T47D (cell line): ENCODE measurements at regions not wholly inside any gene's neighbourhood (a gene's known extent, or its start where the extent isn't known, plus 50 kb on each side); places are given as distances from the start of the nearest gene placed in this dataset.

ENCODE experiments used
- DNase-seq, 2 experiments: peaks; one replicate each; pipeline versions ENCODE4 v3.0.0 to v3.0.0-alpha.2; 2011 to 2012; ENCODE audit warnings: low read depth in 1 of 2, low spot score in 1 of 2
- JUND ChIP-seq: IDR thresholded peaks from 2 replicates; pipeline ENCODE4 v1.6.1; 2012; ENCODE audit warnings: low read depth
- in situ Hi-C: cut with HindIII; loops from 2 replicates; pipeline ENCODE4 v1.10.0; 2016; ENCODE audit warnings: low sequenced_read_pairs, low pct_unique_long_range_greater_than_20kb

GRCh38 chr4:33422656-33423055 is 2702.5 kb downstream of the PCDH7 start:
- DNase-seq: peak in 1 of 2 experiments; percentile 6
- in situ Hi-C loops: no loop called here
- TF ChIP-seq JUND: no peak

DNA sequence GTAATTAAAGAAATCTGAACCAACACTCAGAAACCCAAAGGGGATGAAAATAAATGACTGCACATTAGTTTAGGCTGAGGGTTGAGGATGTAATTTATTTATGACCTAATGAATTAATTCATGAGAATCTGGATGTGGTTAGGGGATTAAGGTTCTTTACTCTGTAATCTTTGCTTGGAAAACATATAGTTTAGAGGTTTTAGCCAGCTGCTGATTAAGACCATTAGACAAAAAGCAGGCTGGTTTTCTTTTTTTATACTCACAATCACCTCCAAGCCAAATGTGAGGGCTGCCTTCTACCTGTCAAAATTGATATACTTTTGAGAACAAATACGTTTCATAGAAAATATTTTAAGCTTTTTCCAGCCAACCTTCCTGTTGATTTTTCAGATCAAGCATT is 2705.8 kb downstream of the PCDH7 start:
- in situ Hi-C loops: no loop called here
- TF ChIP-seq JUND: no peak
- DNase-seq: no peak

- no peak for DNase-seq
- TF ChIP-seq JUND: no peak
- in situ Hi-C loops: no loop called here
Observed at GRCh38 chr4:33427676-33428075, 2707.5 kb downstream of the PCDH7 start.

- no peak for DNase-seq
- TF ChIP-seq JUND: no peak
- in situ Hi-C loops: no loop called here
Observed at GRCh38 chr4:33429971-33430370, 2709.8 kb downstream of the PCDH7 start.

GRCh38 chr4:33437406-33437805 is 2717.2 kb downstream of the PCDH7 start:
- no peak for TF ChIP-seq JUND
- no peak for DNase-seq
- in situ Hi-C loops: no loop called here

DNA sequence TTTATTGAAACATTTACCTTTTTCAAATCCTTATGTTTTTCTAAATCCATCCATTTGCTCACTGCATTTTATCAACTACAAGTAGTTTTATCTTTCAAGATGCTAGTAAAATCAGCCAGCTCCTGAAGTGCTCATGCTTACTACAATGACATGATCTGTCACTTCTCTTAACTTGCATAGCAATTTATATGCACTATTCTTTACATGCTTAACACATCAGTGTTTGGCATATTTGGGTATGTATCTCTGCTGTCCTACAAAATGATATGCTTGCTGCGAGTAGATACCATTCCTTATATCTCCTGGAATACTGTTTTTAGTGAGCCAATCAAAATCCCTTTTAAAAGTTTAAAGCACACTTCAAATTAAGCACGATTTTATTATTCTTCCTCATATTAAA is 2726.8 kb downstream of the PCDH7 start:
- in situ Hi-C loops: no loop called here
- TF ChIP-seq JUND: no peak
- no peak for DNase-seq

DNA sequence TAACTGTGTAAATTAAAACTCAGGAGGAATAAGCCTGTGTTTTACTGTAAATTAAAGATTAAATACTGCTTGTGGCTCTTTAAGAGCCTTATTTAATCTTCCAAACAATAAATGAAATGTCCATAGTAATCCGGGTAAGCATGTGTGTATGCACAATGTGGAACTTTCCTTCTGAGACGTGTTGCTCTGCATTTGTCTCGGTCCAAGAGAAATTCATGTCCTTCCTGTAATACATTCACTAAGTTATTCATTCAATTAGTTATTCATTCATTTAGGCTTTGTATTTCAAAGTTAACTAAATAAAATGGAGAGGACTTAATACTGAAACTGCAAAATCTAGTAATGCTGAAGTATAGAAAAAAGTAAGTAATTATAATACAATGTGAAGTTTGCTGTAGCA is 2728.8 kb downstream of the PCDH7 start:
- in situ Hi-C loops: no loop called here
- DNase-seq: no peak
- no peak for TF ChIP-seq JUND

DNA sequence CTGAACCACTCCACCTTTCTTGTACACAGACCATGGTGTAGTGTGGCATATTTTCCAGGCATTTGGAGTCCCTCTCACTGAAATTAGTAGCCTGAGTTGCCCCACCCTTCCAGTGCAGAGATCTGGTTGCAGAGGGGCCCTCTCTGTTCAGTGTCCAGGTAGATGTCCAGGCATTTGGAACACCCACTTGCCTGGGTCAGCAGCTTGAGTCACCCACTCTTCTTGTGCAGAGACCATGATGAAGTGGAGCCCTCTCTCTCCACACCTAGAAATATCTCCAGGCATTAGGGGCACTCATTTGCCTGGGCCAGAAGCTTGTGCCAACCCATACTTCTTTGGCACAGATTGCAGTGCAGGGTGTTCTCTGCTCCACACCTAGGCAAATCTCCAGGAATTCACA is 2733.3 kb downstream of the PCDH7 start:
- TF ChIP-seq JUND: no peak
- no peak for DNase-seq
- in situ Hi-C loops: no loop called here

DNA sequence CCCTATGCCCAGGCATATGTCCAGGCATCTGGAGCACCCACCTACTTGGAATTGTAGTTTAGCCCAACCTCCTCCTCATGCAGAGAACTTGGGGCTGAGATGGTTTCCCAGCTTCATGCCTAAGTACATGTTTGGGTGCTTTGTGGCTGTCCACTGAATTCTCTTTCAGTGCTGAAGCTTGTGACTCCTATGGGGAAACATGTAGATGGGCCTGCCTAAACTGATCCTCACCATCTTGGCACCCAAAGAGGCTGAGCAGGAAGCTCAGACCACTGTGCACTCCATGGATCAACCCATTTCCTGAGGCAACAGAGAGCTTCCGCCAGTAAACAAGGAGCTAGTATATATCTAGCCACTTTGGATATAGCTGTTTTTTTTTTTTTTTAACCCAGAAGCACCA is 2733.7 kb downstream of the PCDH7 start:
- DNase-seq: no peak
- TF ChIP-seq JUND: no peak
- in situ Hi-C loops: no loop called here

GRCh38 chr4:33465565-33465964 is 2745.4 kb downstream of the PCDH7 start:
- in situ Hi-C loops: no loop called here

DNA sequence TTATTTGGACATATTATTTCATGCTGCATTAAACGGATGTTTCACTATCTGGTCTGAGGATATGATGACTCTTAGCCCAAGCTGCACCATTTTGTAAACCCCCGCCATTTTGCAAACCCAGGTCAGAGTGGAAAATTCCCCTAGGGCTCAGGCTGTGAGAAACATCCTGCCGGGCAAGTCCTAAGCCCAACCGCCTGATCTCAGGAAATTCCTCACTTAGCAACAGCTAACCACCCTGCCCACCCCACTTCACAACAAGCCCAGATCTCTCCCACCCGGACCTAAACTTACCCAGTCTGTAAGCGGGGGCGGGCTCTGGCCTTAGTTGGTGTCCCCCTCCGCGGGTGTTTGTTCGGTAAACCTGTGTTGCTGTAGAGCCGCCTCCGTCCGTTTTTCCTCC is 2747.1 kb downstream of the PCDH7 start:
- in situ Hi-C loops: no loop called here
- no peak for TF ChIP-seq JUND
- DNase-seq: no peak

More at GRCh38 chr4:33465565-33465964, 2745.4 kb downstream of the PCDH7 start:
- no peak for DNase-seq
- no peak for TF ChIP-seq JUND

- in situ Hi-C loops: no loop called here
- DNase-seq: no peak
- no peak for TF ChIP-seq JUND
Observed at GRCh38 chr4:33470805-33471204, 2750.6 kb downstream of the PCDH7 start.

DNA sequence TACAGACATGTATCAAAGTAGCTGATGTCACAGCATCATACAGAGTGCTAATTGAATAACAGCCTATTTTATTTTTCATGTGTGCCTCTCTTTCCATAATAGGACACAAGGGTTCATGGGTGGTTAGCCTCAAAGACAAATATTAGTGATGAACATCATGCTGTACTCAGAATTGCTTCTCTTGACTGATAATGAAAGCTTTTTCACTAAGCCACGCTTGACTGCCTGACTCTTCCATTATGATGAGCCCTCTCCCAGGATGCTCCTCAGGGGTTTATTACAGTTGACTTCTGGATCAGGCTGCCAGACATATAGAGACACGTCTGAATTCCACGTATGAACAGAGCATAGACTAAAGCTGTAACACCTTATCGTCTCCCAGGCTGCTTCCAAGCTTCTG is 2757.5 kb downstream of the PCDH7 start:
- DNase-seq: no peak
- in situ Hi-C loops: no loop called here
- no peak for TF ChIP-seq JUND

DNA sequence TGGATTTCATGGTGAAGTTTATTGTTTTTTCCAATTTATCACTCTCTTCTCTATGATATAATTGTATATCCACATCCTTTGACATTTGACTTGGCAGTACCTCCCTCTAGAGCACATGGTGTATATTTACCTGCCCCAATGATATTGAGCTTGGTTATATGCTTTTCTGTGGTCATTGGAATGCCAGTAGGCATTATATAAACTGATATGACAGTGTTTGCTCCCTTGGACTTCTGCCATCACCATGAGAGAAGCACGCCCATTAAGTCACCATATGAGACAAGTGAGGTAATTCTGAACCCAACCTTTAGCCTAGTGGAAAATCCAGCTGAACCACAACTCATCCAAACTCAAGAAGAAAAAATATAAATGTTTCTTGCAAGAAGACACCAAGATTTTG is 2761.5 kb downstream of the ARAP2 start:
- peak in 1 of 2 experiments; percentile 6 for DNase-seq
- TF ChIP-seq JUND: no peak
- in situ Hi-C loops: no loop called here
